ENCODE measurements at regions not wholly inside any gene's neighbourhood (a gene's known extent, or its start where the extent isn't known, plus 50 kb on each side); places are given as distances from the start of the nearest gene placed in this dataset.

DNA sequence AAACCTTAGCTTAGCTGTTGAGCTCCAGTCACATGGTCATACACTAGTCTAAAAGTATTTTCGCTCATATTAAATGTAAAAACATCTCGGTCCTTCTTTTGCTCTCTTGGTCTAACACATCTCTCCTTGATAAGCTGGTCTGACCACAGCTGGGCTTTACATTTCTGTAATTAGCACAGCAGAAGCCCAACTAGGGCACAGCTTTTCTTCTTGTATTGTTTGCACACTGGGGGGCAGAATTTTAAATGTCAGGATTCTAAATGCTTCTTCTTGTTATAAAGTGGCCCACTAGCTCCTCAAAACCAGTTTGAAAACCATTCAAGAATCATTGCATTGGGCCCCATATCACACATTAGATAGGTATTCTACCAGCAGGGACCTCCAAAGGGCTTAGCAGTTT lies 289.1 kb upstream of the PKN2 start:
- TF ChIP-seq, protein P1, sequence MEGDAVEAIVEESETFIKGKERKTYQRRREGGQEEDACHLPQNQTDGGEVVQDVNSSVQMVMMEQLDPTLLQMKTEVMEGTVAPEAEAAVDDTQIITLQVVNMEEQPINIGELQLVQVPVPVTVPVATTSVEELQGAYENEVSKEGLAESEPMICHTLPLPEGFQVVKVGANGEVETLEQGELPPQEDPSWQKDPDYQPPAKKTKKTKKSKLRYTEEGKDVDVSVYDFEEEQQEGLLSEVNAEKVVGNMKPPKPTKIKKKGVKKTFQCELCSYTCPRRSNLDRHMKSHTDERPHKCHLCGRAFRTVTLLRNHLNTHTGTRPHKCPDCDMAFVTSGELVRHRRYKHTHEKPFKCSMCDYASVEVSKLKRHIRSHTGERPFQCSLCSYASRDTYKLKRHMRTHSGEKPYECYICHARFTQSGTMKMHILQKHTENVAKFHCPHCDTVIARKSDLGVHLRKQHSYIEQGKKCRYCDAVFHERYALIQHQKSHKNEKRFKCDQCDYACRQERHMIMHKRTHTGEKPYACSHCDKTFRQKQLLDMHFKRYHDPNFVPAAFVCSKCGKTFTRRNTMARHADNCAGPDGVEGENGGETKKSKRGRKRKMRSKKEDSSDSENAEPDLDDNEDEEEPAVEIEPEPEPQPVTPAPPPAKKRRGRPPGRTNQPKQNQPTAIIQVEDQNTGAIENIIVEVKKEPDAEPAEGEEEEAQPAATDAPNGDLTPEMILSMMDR (IDR thresholded peaks at IDR 0.05; ENCODE audit: low read depth, low read length, missing input control), result no peak
- TF ChIP-seq, protein P2, sequence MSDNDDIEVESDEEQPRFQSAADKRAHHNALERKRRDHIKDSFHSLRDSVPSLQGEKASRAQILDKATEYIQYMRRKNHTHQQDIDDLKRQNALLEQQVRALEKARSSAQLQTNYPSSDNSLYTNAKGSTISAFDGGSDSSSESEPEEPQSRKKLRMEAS (IDR thresholded peaks at IDR 0.05), result no peak
- TF ChIP-seq, protein P3, sequence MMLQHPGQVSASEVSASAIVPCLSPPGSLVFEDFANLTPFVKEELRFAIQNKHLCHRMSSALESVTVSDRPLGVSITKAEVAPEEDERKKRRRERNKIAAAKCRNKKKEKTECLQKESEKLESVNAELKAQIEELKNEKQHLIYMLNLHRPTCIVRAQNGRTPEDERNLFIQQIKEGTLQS (IDR thresholded peaks at IDR 0.05), result no peak
- TF ChIP-seq TAF1 (conservative IDR thresholded peaks at IDR 0.05), result no peak
- no peak for TF ChIP-seq JUND (IDR thresholded peaks at IDR 0.05)
- TF ChIP-seq, protein P4, sequence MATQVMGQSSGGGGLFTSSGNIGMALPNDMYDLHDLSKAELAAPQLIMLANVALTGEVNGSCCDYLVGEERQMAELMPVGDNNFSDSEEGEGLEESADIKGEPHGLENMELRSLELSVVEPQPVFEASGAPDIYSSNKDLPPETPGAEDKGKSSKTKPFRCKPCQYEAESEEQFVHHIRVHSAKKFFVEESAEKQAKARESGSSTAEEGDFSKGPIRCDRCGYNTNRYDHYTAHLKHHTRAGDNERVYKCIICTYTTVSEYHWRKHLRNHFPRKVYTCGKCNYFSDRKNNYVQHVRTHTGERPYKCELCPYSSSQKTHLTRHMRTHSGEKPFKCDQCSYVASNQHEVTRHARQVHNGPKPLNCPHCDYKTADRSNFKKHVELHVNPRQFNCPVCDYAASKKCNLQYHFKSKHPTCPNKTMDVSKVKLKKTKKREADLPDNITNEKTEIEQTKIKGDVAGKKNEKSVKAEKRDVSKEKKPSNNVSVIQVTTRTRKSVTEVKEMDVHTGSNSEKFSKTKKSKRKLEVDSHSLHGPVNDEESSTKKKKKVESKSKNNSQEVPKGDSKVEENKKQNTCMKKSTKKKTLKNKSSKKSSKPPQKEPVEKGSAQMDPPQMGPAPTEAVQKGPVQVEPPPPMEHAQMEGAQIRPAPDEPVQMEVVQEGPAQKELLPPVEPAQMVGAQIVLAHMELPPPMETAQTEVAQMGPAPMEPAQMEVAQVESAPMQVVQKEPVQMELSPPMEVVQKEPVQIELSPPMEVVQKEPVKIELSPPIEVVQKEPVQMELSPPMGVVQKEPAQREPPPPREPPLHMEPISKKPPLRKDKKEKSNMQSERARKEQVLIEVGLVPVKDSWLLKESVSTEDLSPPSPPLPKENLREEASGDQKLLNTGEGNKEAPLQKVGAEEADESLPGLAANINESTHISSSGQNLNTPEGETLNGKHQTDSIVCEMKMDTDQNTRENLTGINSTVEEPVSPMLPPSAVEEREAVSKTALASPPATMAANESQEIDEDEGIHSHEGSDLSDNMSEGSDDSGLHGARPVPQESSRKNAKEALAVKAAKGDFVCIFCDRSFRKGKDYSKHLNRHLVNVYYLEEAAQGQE (IDR thresholded peaks at IDR 0.05), result no peak
- TF ChIP-seq SP1 (IDR thresholded peaks at IDR 0.05), result no peak
- no peak for TF ChIP-seq YY1 (IDR thresholded peaks at IDR 0.05)
- no peak for TF ChIP-seq HNF4G (IDR thresholded peaks at IDR 0.05)
- TF ChIP-seq RAD21 (IDR thresholded peaks at IDR 0.05), result peak in 1 of 2 donors; percentile 7
